PFSK-1 (cell line): ENCODE measurements at regions not wholly inside any gene's neighbourhood (a gene's known extent, or its start where the extent isn't known, plus 50 kb on each side); places are given as distances from the start of the nearest gene placed in this dataset.

Experiments
- FOXP2 ChIP-seq: optimal IDR thresholded peaks from 2 replicates; pipeline ENCODE3; 2011; ENCODE audit warnings: borderline replicate concordance, control low read depth, inconsistent platforms; ENCODE audit not compliant: insufficient read depth; ENCODE audit errors: extremely low read length, extremely low read depth
- POLR2AphosphoS5 ChIP-seq: IDR thresholded peaks from 2 replicates; pipeline ENCODE4 v1.6.1; 2012; ENCODE audit warnings: low read depth, mild to moderate bottlenecking, control low read depth, low read length, moderate library complexity
- SIN3A ChIP-seq: IDR thresholded peaks from 2 replicates; pipeline ENCODE4 v1.6.1; 2012; ENCODE audit warnings: mild to moderate bottlenecking, low read length, moderate library complexity, borderline replicate concordance; ENCODE audit not compliant: insufficient read depth
- TAF1 ChIP-seq: IDR thresholded peaks from 2 replicates; pipeline ENCODE4 v1.6.1; 2012; ENCODE audit warnings: low read length, control low read depth, borderline replicate concordance; ENCODE audit not compliant: insufficient read depth
- TF ChIP-seq, protein P1 (sequence below), 2 experiments: IDR thresholded peaks; 2 replicates each; pipeline versions ENCODE4 v1.6.1 to v1.8.0; 2011 to 2012; ENCODE audit warnings: low read depth in 2 of 2, low read length in 2 of 2, control low read depth in 1 of 2, inconsistent platforms in 1 of 2, mild to moderate bottlenecking in 1 of 2, moderate library complexity in 1 of 2; ENCODE audit not compliant: insufficient read depth in 1 of 2

DNA sequence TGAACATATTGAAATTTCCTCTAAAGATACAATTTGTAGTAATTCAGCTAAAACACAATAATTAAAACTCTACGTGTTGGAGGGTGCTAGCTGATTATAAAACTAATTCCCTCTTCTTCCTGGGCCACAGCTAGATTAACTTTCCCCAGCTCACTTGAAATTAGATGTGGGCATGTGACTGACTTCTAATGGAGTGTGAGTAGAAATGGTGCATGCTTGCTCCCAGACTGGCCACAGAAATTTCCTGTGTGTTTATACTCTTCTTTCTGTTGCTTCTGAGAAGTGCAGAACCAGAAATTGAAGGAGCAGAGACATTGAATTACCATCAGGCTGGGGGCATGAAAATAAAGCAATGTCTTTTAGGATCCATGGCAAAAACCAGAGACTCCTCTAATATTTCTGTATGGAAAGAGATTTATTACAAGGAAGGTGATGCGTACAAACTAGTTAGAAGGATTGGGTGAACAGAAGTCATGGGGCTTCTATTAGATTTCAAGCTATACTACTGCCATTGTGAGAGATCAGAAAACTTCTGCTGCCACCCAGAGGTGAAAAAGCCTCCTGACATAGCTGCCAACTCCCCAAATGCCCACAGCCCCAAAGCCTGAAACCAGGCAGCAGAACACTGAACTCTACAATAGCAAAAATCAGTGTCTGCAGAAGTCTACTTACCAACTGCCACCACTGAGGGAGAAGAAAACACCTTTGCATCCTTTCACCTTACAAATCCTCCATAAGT, 379.2 kb upstream of the MIR17HG start:
- TF ChIP-seq, protein P1, sequence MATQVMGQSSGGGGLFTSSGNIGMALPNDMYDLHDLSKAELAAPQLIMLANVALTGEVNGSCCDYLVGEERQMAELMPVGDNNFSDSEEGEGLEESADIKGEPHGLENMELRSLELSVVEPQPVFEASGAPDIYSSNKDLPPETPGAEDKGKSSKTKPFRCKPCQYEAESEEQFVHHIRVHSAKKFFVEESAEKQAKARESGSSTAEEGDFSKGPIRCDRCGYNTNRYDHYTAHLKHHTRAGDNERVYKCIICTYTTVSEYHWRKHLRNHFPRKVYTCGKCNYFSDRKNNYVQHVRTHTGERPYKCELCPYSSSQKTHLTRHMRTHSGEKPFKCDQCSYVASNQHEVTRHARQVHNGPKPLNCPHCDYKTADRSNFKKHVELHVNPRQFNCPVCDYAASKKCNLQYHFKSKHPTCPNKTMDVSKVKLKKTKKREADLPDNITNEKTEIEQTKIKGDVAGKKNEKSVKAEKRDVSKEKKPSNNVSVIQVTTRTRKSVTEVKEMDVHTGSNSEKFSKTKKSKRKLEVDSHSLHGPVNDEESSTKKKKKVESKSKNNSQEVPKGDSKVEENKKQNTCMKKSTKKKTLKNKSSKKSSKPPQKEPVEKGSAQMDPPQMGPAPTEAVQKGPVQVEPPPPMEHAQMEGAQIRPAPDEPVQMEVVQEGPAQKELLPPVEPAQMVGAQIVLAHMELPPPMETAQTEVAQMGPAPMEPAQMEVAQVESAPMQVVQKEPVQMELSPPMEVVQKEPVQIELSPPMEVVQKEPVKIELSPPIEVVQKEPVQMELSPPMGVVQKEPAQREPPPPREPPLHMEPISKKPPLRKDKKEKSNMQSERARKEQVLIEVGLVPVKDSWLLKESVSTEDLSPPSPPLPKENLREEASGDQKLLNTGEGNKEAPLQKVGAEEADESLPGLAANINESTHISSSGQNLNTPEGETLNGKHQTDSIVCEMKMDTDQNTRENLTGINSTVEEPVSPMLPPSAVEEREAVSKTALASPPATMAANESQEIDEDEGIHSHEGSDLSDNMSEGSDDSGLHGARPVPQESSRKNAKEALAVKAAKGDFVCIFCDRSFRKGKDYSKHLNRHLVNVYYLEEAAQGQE (IDR thresholded peaks at IDR 0.05; ENCODE audit: insufficient read depth in 1 of 2, low read depth in 2 of 2, low read length in 2 of 2) = no peak
- TF ChIP-seq SIN3A (no peak), POLR2AphosphoS5 (no peak), FOXP2 (no peak), TAF1 (no peak)

DNA sequence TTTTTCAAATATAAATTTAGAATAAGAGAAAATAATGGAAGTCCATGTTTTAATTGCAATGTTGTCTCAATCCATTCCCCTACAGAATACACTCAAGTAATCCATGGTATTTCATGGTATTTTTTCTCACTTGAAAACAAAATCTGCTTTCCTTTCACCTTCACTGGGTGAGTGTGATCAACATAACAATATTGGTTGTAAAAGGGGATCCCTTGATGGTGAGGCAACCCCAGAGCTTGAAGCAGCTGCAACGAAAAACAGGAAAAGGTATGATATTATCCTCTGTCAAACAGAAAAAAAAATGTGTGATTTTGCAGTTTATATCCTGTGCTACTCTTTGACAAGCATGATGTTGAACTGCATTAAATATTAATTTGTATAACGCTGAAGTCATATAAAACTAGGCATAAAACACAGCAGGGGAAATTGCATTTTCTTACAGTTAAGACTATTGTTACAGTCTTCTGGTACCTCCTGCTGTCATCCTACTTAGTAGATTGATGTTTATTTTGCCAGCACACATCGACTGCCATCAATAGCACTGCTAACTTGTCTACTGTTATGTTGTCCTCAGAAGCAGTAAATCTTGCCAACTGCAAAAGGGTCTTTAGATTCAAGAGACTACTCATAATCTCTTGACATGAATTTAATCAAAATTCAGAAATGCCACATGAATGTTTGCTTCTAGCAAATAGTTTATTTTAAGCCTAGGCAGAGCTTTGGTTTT, 373.1 kb upstream of the MIR17HG start:
- TF ChIP-seq, protein P1 (IDR thresholded peaks at IDR 0.05; ENCODE audit: insufficient read depth in 1 of 2, low read depth in 2 of 2, low read length in 2 of 2) = no peak
- TF ChIP-seq POLR2AphosphoS5 = no peak
- no peak for TF ChIP-seq SIN3A
- TF ChIP-seq TAF1 = no peak
- no peak for TF ChIP-seq FOXP2

DNA sequence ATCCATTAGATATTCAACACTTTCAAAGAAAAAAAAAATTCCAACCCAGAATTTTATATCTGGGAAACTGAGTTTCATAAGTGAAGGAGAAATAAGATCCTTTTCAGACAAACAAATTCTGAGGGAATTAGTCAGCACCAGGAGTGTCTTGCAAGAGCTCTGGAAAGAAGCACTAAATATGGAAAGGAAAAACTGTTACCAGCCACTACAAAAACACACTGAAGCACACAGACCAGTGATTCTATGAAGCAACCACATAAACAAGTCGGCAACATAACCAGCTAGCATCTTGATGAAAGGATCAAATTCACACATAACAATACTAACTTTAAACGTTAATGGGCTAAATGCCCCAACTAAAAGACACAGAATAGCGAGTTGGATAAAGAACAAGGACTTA, 368.4 kb upstream of the MIR17HG start:
- no peak for TF ChIP-seq TAF1
- TF ChIP-seq SIN3A = no peak
- no peak for TF ChIP-seq POLR2AphosphoS5
- TF ChIP-seq FOXP2 = no peak
- TF ChIP-seq, protein P1 (IDR thresholded peaks at IDR 0.05; ENCODE audit: insufficient read depth in 1 of 2, low read depth in 2 of 2, low read length in 2 of 2) = no peak

DNA sequence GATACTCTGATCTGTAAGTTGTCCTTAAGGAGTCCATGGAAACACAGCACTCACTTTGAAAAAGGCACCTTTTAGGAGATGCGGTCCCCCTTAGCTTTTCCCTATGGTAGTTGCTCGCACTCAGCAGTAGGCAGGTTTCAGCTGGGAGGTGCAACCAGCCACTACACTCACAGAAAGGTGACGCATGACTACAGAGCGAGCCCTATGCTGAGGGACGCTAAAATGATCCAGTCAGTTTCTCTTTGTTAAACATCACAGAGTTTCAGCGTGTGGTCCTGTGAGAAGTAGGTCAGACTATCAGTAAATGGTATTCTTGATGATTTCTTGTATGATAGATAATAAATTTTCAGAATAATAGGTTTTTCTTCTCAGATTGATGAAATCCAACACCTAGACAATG, 362.7 kb upstream of the MIR17HG start:
- TF ChIP-seq POLR2AphosphoS5 (no peak), FOXP2 (no peak), SIN3A (no peak), TAF1 (no peak)
- TF ChIP-seq, protein P1 (IDR thresholded peaks at IDR 0.05; ENCODE audit: insufficient read depth in 1 of 2, low read depth in 2 of 2, low read length in 2 of 2) = no peak
